ENCODE measurements at regions not wholly inside any gene's neighbourhood (a gene's known extent, or its start where the extent isn't known, plus 50 kb on each side); places are given as distances from the start of the nearest gene placed in this dataset.

DNA sequence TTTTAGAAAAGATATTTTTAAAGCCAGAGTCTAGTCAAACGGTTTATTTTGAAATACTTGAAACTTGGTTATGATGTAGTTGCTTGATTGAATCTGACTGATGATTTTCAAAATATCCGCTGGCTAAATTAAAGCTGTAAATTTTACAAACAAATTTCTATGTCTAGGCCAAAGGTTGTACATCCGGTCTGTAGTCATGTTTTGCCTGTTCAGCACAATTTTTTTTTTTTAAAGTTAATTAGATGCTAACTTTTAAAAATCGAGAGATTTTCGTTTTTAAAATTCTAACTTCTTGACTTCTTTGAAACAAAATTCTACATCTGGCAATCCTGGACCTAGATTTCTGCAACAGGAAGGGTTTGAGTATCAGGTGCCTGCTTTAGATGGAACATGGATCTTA is 412.4 kb downstream of the TXNL1 start (continued):
- TF ChIP-seq, protein P1, sequence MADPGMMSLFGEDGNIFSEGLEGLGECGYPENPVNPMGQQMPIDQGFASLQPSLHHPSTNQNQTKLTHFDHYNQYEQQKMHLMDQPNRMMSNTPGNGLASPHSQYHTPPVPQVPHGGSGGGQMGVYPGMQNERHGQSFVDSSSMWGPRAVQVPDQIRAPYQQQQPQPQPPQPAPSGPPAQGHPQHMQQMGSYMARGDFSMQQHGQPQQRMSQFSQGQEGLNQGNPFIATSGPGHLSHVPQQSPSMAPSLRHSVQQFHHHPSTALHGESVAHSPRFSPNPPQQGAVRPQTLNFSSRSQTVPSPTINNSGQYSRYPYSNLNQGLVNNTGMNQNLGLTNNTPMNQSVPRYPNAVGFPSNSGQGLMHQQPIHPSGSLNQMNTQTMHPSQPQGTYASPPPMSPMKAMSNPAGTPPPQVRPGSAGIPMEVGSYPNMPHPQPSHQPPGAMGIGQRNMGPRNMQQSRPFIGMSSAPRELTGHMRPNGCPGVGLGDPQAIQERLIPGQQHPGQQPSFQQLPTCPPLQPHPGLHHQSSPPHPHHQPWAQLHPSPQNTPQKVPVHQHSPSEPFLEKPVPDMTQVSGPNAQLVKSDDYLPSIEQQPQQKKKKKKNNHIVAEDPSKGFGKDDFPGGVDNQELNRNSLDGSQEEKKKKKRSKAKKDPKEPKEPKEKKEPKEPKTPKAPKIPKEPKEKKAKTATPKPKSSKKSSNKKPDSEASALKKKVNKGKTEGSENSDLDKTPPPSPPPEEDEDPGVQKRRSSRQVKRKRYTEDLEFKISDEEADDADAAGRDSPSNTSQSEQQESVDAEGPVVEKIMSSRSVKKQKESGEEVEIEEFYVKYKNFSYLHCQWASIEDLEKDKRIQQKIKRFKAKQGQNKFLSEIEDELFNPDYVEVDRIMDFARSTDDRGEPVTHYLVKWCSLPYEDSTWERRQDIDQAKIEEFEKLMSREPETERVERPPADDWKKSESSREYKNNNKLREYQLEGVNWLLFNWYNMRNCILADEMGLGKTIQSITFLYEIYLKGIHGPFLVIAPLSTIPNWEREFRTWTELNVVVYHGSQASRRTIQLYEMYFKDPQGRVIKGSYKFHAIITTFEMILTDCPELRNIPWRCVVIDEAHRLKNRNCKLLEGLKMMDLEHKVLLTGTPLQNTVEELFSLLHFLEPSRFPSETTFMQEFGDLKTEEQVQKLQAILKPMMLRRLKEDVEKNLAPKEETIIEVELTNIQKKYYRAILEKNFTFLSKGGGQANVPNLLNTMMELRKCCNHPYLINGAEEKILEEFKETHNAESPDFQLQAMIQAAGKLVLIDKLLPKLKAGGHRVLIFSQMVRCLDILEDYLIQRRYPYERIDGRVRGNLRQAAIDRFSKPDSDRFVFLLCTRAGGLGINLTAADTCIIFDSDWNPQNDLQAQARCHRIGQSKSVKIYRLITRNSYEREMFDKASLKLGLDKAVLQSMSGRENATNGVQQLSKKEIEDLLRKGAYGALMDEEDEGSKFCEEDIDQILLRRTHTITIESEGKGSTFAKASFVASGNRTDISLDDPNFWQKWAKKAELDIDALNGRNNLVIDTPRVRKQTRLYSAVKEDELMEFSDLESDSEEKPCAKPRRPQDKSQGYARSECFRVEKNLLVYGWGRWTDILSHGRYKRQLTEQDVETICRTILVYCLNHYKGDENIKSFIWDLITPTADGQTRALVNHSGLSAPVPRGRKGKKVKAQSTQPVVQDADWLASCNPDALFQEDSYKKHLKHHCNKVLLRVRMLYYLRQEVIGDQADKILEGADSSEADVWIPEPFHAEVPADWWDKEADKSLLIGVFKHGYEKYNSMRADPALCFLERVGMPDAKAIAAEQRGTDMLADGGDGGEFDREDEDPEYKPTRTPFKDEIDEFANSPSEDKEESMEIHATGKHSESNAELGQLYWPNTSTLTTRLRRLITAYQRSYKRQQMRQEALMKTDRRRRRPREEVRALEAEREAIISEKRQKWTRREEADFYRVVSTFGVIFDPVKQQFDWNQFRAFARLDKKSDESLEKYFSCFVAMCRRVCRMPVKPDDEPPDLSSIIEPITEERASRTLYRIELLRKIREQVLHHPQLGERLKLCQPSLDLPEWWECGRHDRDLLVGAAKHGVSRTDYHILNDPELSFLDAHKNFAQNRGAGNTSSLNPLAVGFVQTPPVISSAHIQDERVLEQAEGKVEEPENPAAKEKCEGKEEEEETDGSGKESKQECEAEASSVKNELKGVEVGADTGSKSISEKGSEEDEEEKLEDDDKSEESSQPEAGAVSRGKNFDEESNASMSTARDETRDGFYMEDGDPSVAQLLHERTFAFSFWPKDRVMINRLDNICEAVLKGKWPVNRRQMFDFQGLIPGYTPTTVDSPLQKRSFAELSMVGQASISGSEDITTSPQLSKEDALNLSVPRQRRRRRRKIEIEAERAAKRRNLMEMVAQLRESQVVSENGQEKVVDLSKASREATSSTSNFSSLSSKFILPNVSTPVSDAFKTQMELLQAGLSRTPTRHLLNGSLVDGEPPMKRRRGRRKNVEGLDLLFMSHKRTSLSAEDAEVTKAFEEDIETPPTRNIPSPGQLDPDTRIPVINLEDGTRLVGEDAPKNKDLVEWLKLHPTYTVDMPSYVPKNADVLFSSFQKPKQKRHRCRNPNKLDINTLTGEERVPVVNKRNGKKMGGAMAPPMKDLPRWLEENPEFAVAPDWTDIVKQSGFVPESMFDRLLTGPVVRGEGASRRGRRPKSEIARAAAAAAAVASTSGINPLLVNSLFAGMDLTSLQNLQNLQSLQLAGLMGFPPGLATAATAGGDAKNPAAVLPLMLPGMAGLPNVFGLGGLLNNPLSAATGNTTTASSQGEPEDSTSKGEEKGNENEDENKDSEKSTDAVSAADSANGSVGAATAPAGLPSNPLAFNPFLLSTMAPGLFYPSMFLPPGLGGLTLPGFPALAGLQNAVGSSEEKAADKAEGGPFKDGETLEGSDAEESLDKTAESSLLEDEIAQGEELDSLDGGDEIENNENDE (IDR thresholded peaks at IDR 0.05; ENCODE audit: insufficient replicate concordance, low read length), result no peak
- TF ChIP-seq SUZ12 (IDR thresholded peaks at IDR 0.05; ENCODE audit: low read length), result no peak
- TF ChIP-seq TBP (IDR thresholded peaks at IDR 0.05; ENCODE audit: low read depth, low read length), result no peak
- no peak for TF ChIP-seq POU5F1 (IDR thresholded peaks at IDR 0.05; ENCODE audit: low read depth, low read length)
- TF ChIP-seq RNF2 (IDR thresholded peaks at IDR 0.05; ENCODE audit: borderline replicate concordance, low read depth, low read length, missing control alignments, poor library complexity, severe bottlenecking), result no peak
- no peak for TF ChIP-seq CHD1 (IDR thresholded peaks at IDR 0.05; ENCODE audit: low read depth, low read length)
- TF ChIP-seq GABPA (IDR thresholded peaks at IDR 0.05; ENCODE audit: borderline replicate concordance, insufficient read depth, low read length), result no peak
- TF ChIP-seq SAP30 (IDR thresholded peaks at IDR 0.05; ENCODE audit: insufficient read depth, insufficient replicate concordance, low read length), result no peak
- no peak for TF ChIP-seq FOSL1 (IDR thresholded peaks at IDR 0.05; ENCODE audit: insufficient read depth, low read depth, low read length)
- no peak for TF ChIP-seq TCF12 (IDR thresholded peaks at IDR 0.05; ENCODE audit: low read depth, low read length)
- TF ChIP-seq, protein P2, sequence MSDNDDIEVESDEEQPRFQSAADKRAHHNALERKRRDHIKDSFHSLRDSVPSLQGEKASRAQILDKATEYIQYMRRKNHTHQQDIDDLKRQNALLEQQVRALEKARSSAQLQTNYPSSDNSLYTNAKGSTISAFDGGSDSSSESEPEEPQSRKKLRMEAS (IDR thresholded peaks at IDR 0.05), result no peak
- TF ChIP-seq CBX8 (IDR thresholded peaks at IDR 0.05; ENCODE audit: borderline replicate concordance, low read depth, low read length), result no peak

All from H1 (cell line).